ENCODE measurements at regions not wholly inside any gene's neighbourhood (a gene's known extent, or its start where the extent isn't known, plus 50 kb on each side); places are given as distances from the start of the nearest gene placed in this dataset.

DNA sequence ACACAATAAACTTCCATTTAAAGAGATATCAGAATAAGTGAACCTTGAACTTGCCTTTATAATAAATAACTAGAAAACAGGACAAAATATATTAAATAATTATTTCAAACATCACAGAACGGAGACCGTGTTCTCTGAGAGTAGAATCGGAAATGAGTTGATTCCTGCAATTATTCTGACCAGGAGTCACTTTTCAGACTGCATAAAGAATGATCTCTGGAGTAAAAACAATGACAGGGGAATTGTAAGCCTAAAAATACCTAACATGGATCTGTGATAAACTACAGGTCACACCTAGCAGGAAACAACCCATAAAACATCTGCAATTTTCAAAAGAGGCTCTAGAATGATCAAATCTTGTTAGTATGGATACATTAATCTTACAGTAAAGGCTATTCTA lies 577.5 kb upstream of the SORCS1 start:
- no peak for DNase-seq

DNA sequence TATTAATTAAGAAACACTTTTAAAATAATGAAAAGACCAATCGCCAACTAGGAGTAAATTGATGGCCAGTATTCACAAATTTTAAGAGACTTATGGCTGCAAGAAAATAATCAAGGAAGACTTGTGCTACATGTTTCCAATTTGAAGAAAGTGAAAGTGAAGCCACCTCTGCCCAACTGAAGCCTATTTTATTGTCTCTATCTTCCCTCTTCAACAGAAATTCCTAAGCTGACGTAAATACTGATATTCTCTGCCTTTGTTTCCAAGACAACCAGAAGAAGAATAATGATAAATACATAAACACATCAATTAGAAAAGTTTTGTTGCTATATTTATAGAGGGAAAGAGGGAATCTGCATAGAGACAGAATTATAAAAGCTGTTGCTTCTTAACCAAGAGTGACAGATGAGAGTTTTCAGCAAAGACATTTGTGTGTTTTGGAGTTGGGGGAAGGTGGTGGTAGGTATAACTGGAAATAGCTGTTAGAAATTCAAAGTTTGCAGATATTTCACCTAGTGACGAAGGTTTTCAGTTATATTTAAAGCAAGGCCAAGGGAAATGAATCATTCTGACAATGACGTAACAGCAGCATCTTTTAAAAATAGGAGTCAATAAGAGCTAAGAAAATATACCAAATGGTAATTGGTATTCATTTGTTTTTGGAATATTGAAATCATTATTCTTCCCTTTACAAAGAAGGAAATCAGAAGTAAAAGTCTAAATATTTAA lies 576.6 kb upstream of the SORCS1 start:
- no peak for DNase-seq

DNA sequence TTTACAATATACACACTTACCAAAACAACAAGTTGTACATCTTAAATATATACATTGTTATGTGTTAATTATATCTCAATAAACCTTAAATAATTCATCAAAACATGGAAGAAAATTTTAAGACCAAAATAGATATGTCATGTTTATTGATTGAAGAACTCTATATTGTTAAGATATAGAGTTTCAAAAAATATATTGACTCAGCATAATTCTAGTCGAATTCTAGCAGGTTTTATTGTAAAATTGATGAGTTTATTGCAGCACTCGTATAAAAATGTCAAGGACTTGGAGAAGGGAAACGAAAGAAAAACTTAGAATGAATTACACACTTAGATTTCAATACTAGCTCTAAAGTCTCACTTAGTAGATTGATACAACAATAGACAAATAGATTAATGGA lies 575.4 kb upstream of the SORCS1 start:
- no peak for DNase-seq

DNA sequence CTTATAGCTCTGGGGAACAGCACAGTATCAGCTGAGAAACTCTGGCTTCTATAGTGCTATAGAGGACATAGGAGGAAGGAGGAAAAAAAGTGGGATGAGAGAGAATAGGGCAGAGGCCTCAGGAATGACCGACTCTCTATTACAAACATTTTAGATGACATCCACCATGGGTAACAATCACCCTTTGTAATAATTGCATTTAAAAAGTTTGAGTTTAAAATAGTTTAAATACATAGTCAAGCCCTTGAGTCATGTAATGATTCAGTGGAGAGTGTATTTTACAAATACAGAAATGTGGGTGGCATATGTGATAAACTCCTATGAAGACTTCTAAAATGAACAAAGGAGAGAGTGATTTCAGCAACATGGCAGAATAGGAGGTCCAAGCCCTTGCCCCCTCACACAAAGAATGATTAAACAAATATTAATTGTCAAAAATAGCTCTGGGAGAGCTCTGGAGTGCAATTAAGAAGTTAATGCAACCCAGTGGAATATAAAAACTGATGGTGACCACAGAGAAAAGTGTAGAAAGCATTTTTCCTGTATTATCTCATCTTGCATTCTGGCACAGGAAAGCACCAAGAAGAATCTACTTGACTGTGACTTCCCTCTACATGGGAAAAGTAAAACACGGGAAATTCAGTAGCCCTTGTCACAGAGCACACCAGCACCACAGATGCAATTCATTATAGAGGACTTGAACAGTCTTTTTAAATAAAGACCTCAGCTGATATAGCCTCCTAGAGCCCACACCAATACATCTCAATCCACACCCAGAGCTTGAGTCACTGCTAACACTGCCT lies 569.0 kb upstream of the SORCS1 start:
- no peak for DNase-seq

DNA sequence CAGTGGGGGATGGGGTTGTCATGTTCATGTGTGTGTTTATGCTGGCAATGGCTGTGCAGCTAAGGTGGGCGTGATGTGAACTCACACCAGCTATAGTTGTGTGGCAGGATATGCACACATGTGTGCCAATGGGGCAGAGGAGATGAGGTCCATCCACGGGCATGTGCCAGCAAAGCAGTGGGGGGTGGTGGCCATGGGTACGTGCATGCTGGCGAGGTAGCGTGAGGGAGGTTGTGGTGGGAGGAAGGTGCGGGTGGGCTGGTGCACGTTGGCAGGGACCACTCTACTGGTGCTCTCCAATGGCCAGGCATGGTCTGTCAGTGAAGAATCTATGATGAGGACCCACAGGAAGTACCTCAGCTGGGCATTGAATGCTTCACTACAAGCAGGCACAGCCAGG lies 567.5 kb upstream of the SORCS1 start:
- DNase-seq = no peak

DNA sequence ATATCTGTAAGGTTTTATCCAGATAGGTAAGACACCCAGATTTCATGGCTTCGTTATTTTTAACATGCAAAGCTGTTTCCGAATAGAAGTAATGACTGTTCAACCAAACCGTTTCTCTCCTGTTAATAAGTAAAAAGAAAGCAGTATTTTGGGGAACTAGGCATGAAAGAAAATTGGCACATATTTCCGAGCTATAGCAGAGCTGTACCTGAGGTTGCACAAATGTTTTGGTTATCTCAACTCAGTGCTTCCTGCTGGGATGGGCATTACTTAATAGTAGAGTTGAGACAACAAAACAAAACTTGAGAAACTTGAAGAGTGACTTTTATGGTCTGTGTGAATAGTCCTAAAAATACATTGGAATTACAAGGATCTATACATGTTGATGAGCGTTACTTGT lies 564.3 kb upstream of the SORCS1 start:
- no peak for DNase-seq

DNA sequence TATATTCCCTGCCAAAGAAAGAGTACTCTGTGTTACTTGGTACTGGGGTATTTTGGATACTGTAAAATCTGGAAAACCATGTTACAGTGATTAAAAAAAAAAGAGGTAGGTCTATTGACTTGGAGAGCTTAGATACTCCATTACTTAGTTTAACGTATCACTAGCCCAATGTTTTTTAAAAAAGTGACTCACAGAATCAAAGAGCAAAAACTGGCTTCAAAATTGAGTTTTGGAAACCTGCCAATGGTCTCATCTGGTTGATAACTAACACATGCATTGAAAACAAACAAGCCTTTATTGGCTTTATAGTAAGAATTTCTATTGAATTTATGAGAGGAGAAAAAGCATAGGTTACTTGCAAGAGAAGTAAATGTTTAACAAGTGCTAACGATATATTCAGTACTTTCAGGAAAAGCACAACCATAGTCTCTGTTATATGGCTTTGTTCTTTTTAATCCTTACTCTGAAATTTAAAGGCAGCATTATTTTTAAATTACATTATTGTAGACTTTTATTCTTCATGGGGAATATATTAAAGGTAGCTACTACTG lies 563.3 kb upstream of the SORCS1 start:
- no peak for DNase-seq

DNA sequence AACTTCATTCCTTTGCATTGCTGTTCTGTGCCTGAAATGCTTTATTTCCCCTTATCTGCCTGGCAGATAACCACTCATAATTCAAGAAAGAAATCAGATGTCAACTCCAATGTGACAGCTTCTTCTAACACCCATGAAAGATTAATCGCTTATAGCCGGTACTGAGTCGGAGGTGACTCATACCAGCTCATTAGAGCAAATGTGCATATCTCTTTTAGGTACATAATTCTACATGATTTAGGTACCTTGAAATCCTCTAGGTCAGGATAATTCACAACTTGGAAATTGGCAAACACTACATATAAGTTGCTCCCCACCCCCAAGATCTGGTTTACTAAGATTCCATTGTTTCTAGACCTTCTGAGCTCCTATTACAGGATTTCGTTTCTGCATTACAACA lies 554.4 kb upstream of the SORCS1 start:
- no peak for DNase-seq

DNA sequence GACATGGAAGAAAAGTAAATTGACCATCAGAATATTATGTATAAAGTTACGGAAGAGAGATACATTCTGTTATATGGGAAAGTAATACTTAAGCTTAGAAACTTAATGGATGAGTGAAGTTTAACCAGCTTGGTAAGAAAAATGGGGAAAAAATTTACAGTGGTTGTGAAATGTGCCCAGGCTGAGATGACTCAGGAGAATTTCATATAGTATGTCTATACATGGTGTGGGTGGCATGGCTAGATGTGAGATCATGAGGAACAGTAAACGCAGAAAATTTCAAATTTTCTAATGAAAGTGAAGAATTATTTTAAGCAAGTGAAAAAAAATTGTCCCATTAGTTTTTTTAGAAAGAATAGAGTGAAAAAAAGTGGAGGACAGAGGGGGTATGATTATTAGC lies 552.5 kb upstream of the SORCS1 start:
- no peak for DNase-seq

DNA sequence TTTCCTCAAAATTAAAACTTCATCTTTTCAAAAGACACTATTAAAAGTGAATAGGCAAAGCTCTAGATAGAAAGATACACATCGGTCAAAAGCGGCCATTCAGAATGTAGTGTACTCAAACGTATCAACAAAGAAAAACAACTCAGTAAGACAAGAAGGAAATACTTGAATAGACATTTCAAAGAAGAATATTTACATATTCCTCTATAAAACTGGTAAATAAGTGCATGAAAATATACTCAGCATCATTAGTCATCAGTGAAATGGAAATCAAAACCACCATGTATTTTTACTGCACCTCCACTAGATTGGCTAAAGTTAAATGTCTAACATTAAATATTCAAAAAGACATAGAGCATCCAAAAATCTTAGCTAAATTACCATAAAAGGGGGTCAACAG lies 551.1 kb upstream of the SORCS1 start:
- DNase-seq = no peak

DNA sequence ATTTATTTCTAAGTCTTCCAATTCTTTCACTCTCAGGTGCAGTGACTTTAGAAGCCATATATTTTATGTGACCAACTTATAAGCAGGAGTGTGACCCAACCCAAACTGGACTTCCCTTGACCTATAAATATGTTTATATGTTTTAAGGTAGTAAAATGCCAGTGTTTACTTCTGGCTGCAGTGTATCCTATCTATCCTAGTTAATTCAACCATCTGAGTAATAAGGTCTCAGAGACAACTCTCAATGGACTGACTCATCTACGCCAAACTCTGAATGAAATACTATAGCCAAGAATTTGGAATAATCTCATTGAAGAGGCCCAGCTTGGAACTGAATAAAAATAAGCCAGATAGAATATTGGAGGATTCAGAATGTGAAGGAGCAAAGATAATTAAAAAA lies 544.5 kb upstream of the SORCS1 start:
- DNase-seq = no peak

DNA sequence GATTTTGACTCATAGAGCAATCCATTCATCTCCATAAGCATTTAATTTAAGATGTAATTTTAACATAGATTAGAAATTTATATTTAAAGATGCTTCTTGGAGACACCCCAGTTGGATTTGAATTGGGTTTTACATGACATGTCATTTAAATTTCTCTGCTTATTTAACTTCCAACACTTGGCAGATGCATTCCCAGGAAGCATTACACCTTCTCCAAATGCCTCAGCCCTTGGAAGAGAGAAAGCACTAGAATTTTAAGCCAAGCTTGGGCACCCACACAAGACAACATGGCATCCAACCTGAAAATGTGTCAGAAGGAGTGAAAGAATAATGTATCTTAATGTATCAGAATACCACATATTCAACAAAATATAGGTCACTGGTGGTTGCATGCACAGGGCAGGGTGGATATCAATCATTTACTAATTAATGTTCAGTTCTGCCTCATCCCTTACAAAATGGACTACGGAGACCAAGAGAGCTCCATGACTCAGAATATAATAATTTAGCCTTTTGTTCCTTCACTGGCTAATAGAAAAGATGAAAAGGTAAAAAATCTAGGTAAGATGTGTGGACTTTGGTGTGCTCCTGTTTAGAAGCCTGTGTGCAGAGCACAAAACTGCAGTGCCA lies 541.7 kb upstream of the SORCS1 start:
- DNase-seq = no peak

DNA sequence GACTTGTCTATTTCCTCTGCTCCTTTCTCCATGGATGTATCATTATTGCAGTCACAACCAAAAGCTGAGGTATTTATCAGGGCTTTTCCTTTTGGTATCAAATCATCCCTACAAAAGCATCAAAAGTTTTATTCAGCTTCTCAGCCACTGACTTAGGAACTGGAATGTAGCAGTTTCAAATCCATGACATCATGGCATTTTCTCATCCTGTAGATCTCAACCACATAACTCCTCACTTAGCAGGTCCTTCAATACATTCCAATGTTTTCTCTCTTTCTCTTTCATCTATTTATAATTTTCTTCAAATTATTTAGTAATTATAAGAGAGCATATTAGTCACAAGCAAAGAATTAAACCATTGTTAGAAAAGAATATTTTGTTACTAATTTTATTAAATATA lies 537.4 kb upstream of the SORCS1 start:
- no peak for DNase-seq

DNA sequence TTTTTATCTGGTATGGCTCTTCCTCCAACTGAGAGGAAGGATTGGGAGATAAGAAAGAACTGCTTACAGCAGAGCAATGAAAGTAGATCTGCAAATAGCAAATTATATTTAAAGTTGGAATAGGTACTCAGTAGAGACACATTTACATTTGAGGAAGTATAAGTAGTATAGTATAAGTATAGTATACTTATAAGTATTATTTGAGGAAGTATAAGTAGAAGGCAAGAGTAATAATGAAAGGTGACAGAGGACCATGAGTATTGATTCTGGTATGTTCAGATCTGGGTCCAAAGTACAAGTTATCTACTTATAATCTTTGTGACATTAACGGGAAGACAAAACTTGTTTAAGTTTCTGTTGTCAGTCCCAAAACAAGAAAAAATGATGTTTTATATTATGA lies 527.6 kb upstream of the SORCS1 start:
- no peak for DNase-seq

DNA sequence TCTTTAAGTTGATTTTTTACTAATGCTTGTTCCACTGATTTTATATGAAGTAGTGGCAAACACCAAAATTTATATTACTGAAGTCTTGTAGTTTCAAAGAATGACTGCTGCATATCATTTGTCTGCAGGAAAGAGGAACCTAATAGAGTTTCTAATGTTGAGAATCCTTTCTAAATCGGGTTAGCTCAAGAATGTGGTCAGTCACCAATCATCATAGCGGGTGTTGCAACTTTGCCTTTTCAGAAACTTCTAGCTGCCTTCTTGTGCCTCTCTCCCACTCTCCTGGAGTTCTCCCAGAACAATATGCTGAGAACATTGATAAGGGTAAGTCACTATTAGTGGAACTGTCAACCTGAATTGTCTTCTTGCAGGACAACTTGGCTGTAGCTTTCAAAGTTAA lies 524.8 kb upstream of the SORCS1 start:
- no peak for DNase-seq

DNA sequence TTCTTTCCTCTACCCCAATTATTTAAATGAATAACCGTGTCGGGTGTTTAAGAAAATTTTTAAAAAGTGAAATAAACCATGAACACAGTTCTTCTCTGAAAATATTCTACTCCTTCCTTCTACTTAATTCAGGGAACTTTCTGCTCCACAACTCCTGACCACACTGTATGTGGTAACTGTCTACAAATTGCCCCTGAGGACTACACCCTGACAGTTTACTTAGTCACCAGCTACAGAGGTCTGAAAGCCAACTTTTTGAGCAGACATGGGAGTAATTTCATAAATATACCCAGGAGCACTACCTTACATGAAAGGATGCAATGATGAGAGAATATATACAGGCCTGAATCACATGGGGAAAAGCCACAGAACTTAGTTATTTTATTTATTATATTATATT lies 523.2 kb upstream of the SORCS1 start:
- DNase-seq = no peak

DNA sequence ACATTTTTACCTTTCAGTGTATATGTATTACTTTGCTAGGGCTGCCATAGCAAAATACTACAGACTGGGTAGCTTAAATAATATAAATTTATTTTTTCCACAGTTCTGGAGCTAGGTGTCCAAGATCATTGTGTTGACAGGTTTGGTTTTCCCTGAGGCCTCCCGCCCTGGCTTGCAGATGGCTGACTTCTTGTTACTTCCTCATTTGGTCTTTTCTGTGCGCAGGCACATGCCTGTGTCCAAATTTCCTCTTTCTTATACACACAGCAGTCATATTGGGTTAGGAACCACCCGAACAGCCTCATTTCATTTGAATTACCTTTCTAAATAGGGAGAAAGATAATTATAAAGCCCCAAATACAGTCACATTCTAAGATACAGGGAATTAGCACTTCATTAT lies 521.6 kb upstream of the SORCS1 start:
- DNase-seq = peak; percentile 10

DNA sequence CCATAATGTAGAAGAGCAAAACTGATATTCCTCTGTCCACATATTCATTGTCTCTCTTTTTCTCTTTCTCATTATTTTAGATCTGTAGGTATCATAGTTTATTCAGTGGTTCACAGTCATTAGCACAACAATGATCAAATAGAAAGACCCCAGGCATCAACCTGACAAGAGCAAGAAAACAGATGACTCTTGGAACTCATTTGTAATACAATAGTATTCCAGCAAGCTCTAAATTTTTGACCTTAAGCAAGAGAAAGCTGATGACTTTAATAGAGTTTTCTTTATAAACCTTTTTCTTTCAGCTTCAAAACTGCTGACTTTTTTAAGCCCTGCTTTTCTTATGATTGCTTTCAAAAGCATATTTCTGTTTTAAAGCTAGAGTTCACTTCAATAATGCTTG lies 507.5 kb upstream of the SORCS1 start:
- no peak for DNase-seq

DNA sequence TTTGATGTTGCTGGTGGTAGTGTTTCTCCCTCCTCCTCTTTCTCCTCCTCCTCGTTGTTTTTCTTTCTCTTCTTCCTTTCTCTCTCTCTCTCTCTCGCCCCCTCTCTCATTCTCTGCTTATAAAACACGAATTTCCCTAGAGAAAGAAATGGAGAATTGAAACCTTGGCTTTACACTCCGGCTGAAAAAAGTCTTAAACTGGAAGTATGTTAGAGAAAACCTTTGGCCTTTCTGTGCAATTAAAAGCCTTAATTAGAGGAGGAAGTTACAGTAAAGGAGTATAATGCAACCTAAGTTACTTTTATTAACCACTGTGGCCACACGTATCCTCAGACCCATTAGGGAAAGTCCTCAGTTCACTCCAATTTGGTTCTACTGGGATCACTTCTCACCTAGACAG lies 501.7 kb upstream of the SORCS1 start:
- DNase-seq = no peak

DNA sequence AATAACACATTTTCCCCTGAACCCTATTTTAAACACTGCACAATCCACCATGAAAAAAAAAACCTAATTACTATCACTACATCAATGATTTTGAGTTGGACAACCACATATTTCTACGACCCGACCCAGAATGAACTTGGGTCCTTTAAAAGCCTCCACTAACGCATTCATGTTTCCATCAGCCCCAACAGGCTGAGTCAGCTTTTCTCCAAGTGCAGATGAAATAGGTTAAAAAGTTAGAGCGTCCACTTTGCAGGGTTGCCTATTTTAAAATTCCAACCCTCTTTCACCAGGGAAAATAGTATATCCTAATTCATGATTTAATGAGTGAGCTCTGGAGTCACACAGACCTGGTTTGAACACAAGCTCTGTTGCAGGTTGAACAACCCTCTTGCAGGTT lies 501.0 kb upstream of the SORCS1 start:
- no peak for DNase-seq

DNA sequence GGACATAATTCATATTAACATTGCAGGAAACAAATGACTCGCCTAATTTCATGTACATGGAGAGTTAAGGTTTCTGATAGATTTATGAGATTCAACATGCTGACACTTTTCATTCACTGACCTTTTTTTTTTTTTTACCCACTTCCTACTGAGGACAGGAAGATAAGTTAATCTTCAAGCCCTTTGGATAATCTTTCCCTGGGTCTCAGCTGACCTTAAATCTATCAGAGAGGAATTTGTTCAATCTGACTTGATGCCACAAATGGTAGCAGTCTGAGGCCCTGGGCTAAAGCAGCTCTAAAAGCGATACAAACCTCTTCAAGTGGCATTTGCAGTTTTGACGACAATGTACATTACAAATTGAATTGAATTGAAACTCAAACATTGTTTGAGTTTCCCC lies 493.3 kb upstream of the SORCS1 start:
- no peak for DNase-seq

DNA sequence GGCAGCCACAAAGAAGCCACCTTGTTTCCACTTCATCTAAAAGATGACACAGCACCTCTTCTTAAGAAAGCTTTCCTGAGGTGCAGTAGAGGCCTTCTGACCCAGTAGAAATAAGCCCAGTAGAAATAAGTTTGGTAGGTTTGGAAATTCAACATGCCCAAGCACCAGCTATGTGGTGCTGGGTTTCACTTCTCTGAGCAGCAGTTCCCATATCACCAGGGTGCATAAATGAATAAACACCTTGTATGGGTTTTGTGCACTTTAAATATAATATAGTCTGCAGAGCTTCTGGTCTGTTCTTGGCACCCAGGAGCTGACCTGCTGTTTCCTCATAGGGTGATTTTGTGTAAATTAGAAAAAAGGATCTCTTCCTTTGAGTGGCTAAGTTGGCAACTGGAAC lies 492.4 kb upstream of the SORCS1 start:
- no peak for DNase-seq

DNA sequence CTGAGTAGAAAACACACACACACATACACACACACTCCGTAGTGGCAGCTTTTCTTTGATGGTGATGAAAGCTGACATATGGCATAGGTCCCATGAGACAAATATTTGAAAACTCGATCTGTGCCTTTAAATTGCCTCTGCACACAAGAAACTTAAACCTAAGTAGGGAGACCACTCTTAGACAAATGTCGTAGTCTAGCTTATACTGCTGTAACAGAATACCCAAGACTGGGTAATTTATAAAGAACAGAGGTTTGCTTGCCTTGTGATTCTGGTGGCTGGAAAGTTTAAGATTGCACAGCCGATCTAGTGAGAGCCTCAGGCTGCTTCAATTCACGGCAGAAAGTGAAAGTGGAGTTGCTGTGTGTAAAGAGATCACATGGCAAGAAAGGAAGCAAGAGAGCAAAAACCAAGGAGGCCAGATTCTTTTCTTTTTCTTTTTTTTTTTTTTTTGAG lies 489.4 kb upstream of the SORCS1 start:
- peak; percentile 23 for DNase-seq

DNA sequence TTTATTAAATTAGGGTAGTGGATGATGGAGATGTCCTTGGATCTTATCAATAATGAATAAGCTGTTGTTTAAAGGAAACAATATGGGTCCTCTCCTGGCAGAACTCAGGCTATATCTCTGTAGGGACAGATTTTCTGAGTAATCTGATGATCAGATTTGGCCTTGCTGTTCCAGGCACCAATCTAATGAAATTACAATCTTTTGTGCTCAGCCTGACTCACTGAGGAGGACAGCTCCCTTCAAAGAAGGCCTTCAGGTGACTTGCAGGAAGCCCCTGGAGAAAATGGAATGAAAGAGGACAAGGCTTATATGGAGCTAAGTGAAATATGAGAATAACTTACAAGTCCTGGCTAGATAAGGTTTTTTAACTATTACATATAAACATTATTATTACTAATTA lies 486.4 kb upstream of the SORCS1 start:
- DNase-seq = no peak
